ENCODE measurements at regions not wholly inside any gene's neighbourhood (a gene's known extent, or its start where the extent isn't known, plus 50 kb on each side); places are given as distances from the start of the nearest gene placed in this dataset.

- no peak for TF ChIP-seq TAF1 (IDR thresholded peaks at IDR 0.05; ENCODE audit: borderline replicate concordance, insufficient read depth, low read length)
- no peak for TF ChIP-seq FOXP2 (optimal IDR thresholded peaks at IDR 0.05; ENCODE audit: borderline replicate concordance, extremely low read depth, extremely low read length, insufficient read depth)
- no peak for TF ChIP-seq POLR2AphosphoS5 (IDR thresholded peaks at IDR 0.05; ENCODE audit: low read depth, low read length)
- no peak for TF ChIP-seq SIN3A (IDR thresholded peaks at IDR 0.05; ENCODE audit: borderline replicate concordance, insufficient read depth, low read length)
- no peak for TF ChIP-seq REST (IDR thresholded peaks at IDR 0.05; ENCODE audit: insufficient read depth in 1 of 2, low read depth in 2 of 2, low read length in 2 of 2)
These were observed 305.3 kb downstream of the TRIML1 start for GRCh38 chr4:188444500-188444899.

DNA sequence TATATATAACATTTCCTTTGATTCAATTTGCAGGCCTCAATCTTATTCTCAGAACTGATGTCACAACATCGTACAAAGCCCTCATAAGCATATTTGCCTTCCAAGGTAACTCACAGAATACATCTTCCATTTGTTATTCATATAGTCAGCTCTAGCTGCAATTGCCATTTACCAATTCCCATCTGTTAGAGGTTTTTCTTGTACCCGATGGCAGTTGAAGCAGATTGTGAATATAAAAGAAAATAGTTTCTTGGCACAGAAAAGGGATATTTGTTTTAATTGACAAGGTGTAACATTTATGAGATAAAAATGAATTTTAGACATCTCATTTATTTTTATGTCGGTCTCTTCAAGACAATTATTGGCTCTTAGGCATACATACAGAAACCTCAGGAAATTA is 311.3 kb downstream of the TRIML1 start:
- TF ChIP-seq POLR2AphosphoS5 (IDR thresholded peaks at IDR 0.05; ENCODE audit: low read depth, low read length) (no peak), REST (IDR thresholded peaks at IDR 0.05; ENCODE audit: insufficient read depth in 1 of 2, low read depth in 2 of 2, low read length in 2 of 2) (no peak), FOXP2 (optimal IDR thresholded peaks at IDR 0.05; ENCODE audit: borderline replicate concordance, extremely low read depth, extremely low read length, insufficient read depth) (no peak), TAF1 (IDR thresholded peaks at IDR 0.05; ENCODE audit: borderline replicate concordance, insufficient read depth, low read length) (no peak), SIN3A (IDR thresholded peaks at IDR 0.05; ENCODE audit: borderline replicate concordance, insufficient read depth, low read length) (no peak)

DNA sequence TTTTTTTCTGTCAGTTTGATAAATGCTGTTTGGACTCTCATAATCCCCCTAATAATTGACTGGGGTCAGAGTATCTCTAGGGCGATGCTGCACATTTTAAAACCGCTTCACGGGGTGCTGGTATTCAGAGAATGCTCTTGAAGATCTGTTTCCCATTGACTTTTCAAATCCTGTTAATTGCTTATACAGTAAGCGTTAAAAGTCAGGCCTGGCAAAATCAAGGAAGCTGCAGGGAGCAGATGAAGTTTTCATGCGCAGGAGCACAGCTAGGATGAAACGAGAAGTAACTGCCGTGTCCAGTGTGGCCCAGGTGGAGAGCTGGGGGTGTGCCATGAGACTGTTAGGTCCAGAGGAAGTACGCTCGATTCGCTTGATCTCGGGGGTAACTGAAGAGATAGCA is 312.9 kb downstream of the TRIML1 start:
- TF ChIP-seq POLR2AphosphoS5 (IDR thresholded peaks at IDR 0.05; ENCODE audit: low read depth, low read length) (no peak), REST (IDR thresholded peaks at IDR 0.05; ENCODE audit: insufficient read depth in 1 of 2, low read depth in 2 of 2, low read length in 2 of 2) (no peak), FOXP2 (optimal IDR thresholded peaks at IDR 0.05; ENCODE audit: borderline replicate concordance, extremely low read depth, extremely low read length, insufficient read depth) (no peak), SIN3A (IDR thresholded peaks at IDR 0.05; ENCODE audit: borderline replicate concordance, insufficient read depth, low read length) (no peak), TAF1 (IDR thresholded peaks at IDR 0.05; ENCODE audit: borderline replicate concordance, insufficient read depth, low read length) (no peak)

- no peak for TF ChIP-seq POLR2AphosphoS5 (IDR thresholded peaks at IDR 0.05; ENCODE audit: low read depth, low read length)
- TF ChIP-seq FOXP2 (optimal IDR thresholded peaks at IDR 0.05; ENCODE audit: borderline replicate concordance, extremely low read depth, extremely low read length, insufficient read depth), result no peak
- TF ChIP-seq SIN3A (IDR thresholded peaks at IDR 0.05; ENCODE audit: borderline replicate concordance, insufficient read depth, low read length), result no peak
- no peak for TF ChIP-seq TAF1 (IDR thresholded peaks at IDR 0.05; ENCODE audit: borderline replicate concordance, insufficient read depth, low read length)
- no peak for TF ChIP-seq REST (IDR thresholded peaks at IDR 0.05; ENCODE audit: insufficient read depth in 1 of 2, low read depth in 2 of 2, low read length in 2 of 2)
These were observed 315.3 kb downstream of the TRIML1 start for GRCh38 chr4:188454575-188454974.
